ENCODE measurements at regions not wholly inside any gene's neighbourhood (a gene's known extent, or its start where the extent isn't known, plus 50 kb on each side); places are given as distances from the start of the nearest gene placed in this dataset.
"Not testable (repeated sequence)": the region's sequence is repeated elsewhere in the genome, so short reads cannot be mapped to it uniquely, and the experiment has no call there.

DNA sequence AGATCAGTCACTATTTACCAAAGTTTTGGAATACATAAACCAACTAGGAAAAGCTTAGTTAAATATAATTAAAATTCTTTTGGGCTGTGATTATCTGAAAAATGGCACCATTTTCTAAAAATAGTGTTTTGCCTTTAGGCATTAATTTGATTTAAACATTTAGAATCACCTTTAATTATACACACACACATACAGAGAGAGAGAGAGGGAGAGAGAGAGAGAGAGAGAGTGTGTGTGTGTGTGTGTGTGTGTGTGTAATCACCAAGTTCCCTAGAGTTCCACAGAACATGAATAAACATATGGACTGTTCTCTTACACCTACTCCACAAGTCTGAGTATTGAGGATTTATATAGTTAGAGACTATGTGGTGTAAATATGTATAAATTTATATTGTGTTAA lies 141.2 kb upstream of the ATXN1 start:
- DNase-seq (ENCODE audit: low read depth), result no peak

- no peak for DNase-seq (ENCODE audit: low read depth)
Observed at GRCh38 chr6:16901782-16902181, 140.5 kb upstream of the ATXN1 start.

DNA sequence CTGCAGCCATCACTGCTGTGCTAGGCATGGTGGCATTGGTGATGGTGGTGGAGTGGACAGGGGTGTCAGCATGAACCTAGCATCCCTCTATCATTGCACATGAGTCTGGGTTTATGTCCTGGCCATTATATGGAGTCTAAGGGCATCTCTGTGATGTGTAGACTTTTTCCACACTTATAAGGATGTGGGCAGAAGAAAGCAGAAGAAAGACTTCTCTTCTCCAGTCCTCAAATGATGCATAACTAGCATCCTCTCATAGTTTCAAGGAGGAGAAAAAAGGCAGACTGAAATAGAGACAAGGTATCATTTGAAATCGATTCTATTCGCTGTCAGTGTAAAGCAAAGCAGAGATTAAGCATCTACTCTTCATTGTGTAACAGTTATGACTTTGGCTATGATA lies 140.0 kb upstream of the ATXN1 start:
- no peak for DNase-seq (ENCODE audit: low read depth)

GRCh38 chr6:16898640-16899396 lies 137.6 kb upstream of the ATXN1 start:
- no peak for DNase-seq (ENCODE audit: low read depth)

- no peak for DNase-seq (ENCODE audit: low read depth)
Observed at GRCh38 chr6:16897669-16898068, 136.4 kb upstream of the ATXN1 start.

- DNase-seq (ENCODE audit: low read depth), result no peak
Observed at GRCh38 chr6:16894301-16894700, 133.0 kb upstream of the ATXN1 start.

DNA sequence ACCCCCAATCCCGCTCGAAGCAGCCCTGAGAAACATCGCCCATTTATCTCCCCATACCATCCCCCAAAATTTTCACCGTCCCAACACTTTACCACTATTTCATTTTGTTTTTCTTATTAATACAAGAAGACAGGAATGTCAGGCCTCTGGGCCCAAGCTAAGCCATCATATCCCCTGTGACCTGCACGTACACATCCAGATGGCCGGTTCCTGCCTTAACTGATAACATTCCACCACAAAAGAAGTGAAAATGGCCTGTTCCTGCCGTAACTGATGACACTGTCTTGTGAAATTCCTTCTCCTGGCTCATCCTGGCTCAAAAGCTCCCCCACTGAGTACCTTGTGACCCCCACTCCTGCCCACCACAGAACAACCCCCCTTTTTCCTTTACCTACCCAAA lies 129.8 kb upstream of the ATXN1 start:
- DNase-seq (ENCODE audit: low read depth), result not testable (repeated sequence)

GRCh38 chr6:16885411-16886160 lies 124.3 kb upstream of the ATXN1 start:
- no peak for DNase-seq (ENCODE audit: low read depth)

DNA sequence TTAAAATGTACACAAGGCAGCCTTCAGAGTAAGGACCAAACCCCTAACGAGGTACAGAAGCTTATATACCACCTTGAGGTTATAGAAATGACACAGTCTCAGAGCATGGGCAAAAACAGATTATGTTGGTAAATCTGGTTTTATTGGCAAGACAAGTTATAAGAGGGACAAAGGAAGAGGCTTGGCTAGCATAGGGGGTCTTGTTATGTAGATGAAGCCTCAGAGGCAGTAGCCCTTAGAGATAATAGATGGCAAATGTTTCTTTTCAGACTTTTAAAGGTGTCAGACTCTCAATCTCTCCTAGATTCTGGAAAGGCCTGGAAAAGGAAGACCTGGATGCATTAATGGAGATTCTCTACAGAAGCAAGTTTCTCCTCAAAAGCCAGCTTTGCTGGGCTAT lies 123.3 kb upstream of the ATXN1 start:
- no peak for DNase-seq (ENCODE audit: low read depth)

GRCh38 chr6:16883414-16883813 lies 122.2 kb upstream of the ATXN1 start:
- no peak for DNase-seq (ENCODE audit: low read depth)

GRCh38 chr6:16882230-16882629 lies 121.0 kb upstream of the ATXN1 start:
- DNase-seq (ENCODE audit: low read depth), result no peak

DNA sequence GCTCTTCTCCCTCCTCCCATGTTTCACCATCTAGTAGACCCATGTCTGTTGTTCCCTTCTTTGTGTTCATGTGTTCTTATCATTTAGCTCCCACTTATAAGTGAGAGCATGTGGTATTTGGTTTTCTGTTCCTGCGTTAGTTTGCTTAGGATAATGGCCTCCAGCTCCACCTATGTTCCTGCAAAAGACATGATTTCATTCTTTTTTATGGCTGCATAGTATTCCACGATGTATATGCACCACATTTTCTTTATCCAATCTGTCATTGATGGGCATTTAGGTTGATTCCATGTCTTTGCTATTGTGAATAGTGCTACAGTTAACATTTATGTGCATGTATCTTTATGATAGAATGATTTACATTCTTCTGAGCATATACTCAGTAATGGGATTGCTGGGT lies 115.6 kb upstream of the ATXN1 start:
- not testable (repeated sequence) for DNase-seq (ENCODE audit: low read depth)

DNA sequence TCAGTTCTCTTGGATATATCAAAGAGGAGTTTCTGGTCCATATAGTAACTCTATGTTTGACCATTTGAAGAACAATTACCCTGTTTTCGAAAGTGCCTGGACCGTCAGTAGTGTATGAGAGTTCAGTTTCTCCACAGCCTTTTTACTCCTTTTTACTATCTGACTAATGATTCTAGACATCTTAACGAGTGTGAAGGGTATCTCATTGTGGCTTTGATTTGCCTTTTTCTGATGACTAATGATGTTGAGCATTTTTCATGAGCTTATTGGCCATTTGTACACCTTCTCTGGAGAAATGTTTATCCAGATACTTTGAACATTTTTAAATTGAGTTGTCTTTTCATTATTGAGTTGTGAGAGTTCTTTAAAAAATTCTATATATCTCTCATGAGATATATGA lies 114.9 kb upstream of the ATXN1 start:
- no peak for DNase-seq (ENCODE audit: low read depth)

GRCh38 chr6:16873698-16874097 lies 112.4 kb upstream of the ATXN1 start:
- no peak for DNase-seq (ENCODE audit: low read depth)

DNA sequence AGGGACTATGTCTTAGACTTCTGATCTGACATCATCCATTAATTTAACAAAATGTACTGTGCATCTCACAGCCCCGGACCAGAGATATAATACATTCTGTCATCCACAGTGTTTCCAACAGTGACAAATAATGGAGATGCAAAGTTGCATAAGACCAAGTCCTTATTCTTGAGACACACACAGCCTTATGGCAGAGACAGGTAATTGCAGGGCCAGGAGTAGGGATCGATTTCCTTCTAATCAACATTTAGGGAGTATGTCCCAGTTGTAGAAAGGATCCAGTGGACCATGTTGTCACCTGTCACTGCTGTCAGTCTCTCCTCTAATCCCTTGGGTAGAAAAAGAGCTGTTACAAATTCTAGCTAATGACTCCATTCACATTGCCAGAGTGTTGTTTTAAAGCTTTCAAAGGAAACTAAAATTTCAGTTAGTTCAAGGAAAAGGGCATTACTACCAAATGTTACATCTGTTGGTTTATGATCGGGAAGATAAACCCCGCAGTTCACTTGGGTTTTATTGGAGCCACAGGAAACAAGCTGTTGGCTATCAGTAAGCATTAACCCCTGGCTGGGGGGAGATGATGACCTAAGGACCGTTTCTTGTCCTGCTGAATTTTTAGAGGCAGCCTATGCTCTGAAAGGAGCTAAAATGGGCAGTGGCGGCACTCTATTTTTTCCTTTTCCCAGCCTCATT lies 111.4 kb upstream of the ATXN1 start:
- no peak for DNase-seq (ENCODE audit: low read depth)

GRCh38 chr6:16871047-16871446 lies 109.8 kb upstream of the ATXN1 start:
- DNase-seq (ENCODE audit: low read depth), result no peak

DNA sequence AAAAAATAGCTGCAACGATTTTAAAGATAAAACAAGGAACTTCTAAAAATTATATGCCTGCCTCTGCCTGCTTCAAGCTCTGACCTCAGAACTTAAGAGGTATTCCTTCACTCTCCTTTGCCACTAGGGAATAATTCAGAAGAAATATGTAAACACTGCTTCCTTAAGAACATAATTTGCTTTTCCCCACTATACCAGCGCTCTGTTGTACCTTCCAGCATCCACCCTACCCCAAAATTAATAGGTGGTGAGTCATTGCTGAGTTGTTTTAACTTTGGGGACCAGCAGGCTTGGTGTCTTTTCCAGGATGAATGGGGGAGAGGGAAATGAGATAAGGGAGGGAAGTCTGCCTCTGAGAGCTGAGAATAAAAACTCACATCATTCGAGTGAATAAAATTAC lies 107.7 kb upstream of the ATXN1 start:
- DNase-seq (ENCODE audit: low read depth), result no peak

- no peak for DNase-seq (ENCODE audit: low read depth)
Observed at GRCh38 chr6:16857969-16858592, 96.8 kb upstream of the ATXN1 start.

DNA sequence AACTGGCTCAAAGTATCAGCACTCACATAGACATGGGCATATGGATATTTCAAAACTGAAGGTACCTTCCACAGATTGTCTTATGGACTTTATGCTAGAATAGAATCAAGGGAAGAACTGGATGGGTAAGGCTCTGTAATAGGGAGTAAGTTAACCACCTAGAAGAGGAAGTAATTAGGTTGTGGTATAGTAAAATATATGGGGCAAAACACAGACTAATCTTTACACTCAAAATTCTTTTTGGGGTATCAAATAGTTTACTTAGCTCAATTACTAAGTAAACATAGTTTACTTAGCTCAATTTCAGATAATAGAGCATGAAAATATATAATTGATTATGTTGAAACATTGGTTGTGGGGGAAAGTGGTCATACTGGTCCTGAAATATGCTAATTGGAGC lies 94.2 kb upstream of the ATXN1 start:
- no peak for DNase-seq (ENCODE audit: low read depth)

- no peak for DNase-seq (ENCODE audit: low read depth)
Observed at GRCh38 chr6:16854986-16855385, 93.7 kb upstream of the ATXN1 start.

DNA sequence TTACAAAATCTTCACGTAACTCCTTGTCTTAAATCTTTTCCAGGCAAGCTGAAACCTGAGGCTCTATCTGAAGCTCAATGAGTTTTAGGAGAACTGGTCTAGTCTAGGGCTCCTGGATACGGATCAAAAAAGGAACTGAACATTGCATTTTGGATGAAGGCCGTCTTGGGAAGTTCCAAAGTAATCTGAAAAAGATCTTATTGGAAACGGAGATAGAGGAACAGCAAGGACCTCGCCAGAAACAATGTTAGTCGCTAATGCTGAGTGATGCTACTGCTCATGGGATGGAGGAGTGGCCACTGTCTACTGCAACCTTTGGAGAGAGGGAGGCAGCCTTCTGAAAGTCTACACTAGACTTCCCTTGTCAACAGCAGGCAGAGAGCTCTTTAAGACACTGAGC lies 91.4 kb upstream of the ATXN1 start:
- DNase-seq (ENCODE audit: low read depth), result no peak

DNA sequence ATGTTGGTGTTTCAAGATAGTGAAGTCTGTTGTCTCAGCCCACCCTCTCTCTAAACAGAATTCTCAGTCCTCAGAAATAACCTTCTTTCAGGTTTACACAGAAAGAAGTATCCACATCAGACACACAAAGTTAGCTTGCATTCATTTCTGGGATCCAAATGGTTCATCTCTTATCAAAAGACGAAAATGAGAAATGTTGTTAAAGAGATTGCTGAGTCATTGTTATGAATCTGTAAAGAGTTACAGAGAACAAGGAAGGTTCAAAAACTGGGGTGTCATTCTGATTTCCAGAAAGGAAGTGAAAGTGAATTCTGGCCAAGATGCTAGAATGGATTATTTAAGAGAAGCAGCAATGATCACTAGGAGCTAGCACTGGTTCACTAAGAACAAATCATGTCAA lies 90.5 kb upstream of the ATXN1 start:
- DNase-seq (ENCODE audit: low read depth), result no peak
